ENCODE measurements at regions not wholly inside any gene's neighbourhood (a gene's known extent, or its start where the extent isn't known, plus 50 kb on each side); places are given as distances from the start of the nearest gene placed in this dataset.
A peak's percentile ranks its signal among the peaks of the same experiment; 100 is the strongest.

DNA sequence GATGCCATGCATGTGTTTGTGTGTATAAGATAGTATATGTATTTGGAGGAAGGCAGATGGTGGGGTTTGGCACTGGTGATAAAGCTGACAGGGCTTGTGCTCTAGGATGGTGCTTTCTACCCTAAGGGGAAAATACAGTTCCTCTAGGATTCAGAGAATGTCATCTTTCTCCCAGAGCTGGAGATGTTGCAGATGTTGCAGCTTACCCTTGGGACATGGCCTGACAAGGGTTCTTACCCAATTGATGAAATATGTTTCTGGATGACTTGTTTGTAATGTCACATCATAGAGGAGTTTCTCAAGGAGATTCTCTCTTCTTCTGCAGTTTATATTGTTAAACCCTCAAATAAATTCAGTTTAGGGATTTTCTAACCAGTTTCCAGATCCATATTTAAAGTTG lies 52.5 kb upstream of the PITX2 start:
- Histone ChIP-seq H3K36me3 (ENCODE audit: control insufficient read depth, insufficient read depth, low read length) (no peaks in the 10 kb centered on the region), H3K27me3 (ENCODE audit: control insufficient read depth, insufficient read depth, low read length) (no peaks in the 10 kb centered on the region), H3K4me3 (ENCODE audit: low read length) (no peak overlapping the region), H3K27ac (ENCODE audit: low read length) (no peak overlapping the region), H3K9me3 (replicated peaks; ENCODE audit: control insufficient read depth, low read depth, low read length) (no peaks in the 10 kb centered on the region), H3K4me1 (ENCODE audit: control insufficient read depth, insufficient read depth, low read length) (no peaks in the 10 kb centered on the region)
- DNase-seq: no peak

DNA sequence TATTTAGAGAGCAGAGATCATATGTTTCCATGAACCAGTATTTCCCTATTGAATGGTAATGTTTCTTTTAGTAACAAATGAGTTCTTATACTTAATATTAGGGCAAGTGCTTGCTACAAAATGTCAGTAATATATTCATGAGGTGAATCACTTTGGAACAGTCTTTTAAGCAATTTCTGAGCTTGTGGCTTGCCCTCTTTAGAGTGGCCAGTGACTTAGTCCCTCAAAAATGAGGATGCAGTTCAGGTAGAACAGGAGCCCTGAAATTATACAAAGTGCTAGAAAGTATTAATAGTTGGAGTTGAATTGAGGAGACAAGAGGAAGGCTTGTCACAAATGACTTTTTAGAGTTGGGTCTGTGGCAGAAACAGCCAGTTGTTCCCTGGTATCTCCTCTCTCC lies 53.4 kb upstream of the PITX2 start:
- no peaks in the 10 kb centered on the region for H3K36me3 ChIP-seq (ENCODE audit: control insufficient read depth, insufficient read depth, low read length)
- no peak overlapping the region for H3K4me3 ChIP-seq (ENCODE audit: low read length)
- no peak overlapping the region for H3K27ac ChIP-seq (ENCODE audit: low read length)
- H3K27me3 ChIP-seq (ENCODE audit: control insufficient read depth, insufficient read depth, low read length): no peaks in the 10 kb centered on the region
- DNase-seq: no peak
- no peaks in the 10 kb centered on the region for H3K4me1 ChIP-seq (ENCODE audit: control insufficient read depth, insufficient read depth, low read length)
- no peaks in the 10 kb centered on the region for H3K9me3 ChIP-seq (replicated peaks; ENCODE audit: control insufficient read depth, low read depth, low read length)

DNA sequence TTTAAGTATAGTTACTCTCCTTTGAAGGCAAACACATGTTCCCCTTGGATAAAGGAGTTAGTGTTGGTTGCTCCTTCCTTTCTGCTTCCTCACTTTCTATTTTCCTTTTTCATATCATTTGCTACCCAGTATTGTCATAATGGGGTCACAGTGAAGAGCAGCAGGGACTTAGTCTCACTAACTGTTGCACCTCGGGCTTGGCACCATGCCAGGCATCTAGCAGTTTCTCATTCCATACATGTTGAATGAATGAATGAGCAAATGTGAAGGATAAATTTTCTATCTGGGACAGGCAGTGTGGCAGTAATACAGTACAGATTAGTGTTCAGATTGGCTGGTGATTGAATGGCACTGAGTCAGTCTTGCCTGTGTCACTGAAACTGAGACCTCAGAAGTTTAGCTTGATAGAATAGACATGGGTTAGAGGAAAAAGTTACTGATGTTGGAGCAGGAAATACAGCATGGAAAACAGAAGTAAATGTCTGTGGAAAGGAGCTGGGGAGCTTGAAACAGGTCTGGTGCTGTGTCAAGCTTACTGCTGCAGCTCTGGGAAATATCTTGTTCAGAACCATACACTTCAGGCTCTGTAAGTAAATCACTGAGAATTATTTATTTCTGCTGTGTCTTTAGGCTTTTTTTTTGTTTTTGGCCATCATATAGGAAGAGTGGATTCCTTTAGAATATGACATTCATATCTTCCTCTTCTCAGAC lies 55.8 kb upstream of the PITX2 start:
- Histone ChIP-seq H3K27ac (ENCODE audit: low read length) (no peak overlapping the region), H3K27me3 (ENCODE audit: control insufficient read depth, insufficient read depth, low read length) (no peaks in the 10 kb centered on the region), H3K36me3 (ENCODE audit: control insufficient read depth, insufficient read depth, low read length) (no peaks in the 10 kb centered on the region), H3K9me3 (replicated peaks; ENCODE audit: control insufficient read depth, low read depth, low read length) (no peaks in the 10 kb centered on the region), H3K4me3 (ENCODE audit: low read length) (no peak overlapping the region), H3K4me1 (ENCODE audit: control insufficient read depth, insufficient read depth, low read length) (no peaks in the 10 kb centered on the region)
- DNase-seq: no peak
- no CpG with 5 or more reads among the region's 1 CpG for WGBS (ENCODE audit: insufficient coverage)

- DNase-seq: no peak
- 64% methylated on average over 3 of the region's 4 CpGs for WGBS (ENCODE audit: insufficient coverage)
- Histone ChIP-seq H3K27me3 (ENCODE audit: control insufficient read depth, insufficient read depth, low read length) (no peaks in the 10 kb centered on the region), H3K9me3 (replicated peaks; ENCODE audit: control insufficient read depth, low read depth, low read length) (no peaks in the 10 kb centered on the region), H3K36me3 (ENCODE audit: control insufficient read depth, insufficient read depth, low read length) (no peaks in the 10 kb centered on the region), H3K27ac (ENCODE audit: low read length) (no peak overlapping the region), H3K4me3 (ENCODE audit: low read length) (no peak overlapping the region), H3K4me1 (ENCODE audit: control insufficient read depth, insufficient read depth, low read length) (no peaks in the 10 kb centered on the region)
Measured at GRCh38 chr4:110680265-110680664, 57.4 kb upstream of the PITX2 start.

GRCh38 chr4:110681381-110681780 lies 58.5 kb upstream of the PITX2 start:
- WGBS (ENCODE audit: insufficient coverage): no CpG with 5 or more reads among the region's 1 CpG
- Histone ChIP-seq H3K27me3 (ENCODE audit: control insufficient read depth, insufficient read depth, low read length) (no peaks in the 10 kb centered on the region), H3K27ac (ENCODE audit: low read length) (no peak overlapping the region), H3K4me1 (ENCODE audit: control insufficient read depth, insufficient read depth, low read length) (no peaks in the 10 kb centered on the region), H3K9me3 (replicated peaks; ENCODE audit: control insufficient read depth, low read depth, low read length) (no peaks in the 10 kb centered on the region), H3K4me3 (ENCODE audit: low read length) (no peak overlapping the region), H3K36me3 (ENCODE audit: control insufficient read depth, insufficient read depth, low read length) (no peaks in the 10 kb centered on the region)
- DNase-seq: no peak

- no CpG with 5 or more reads among the region's 1 CpG for WGBS (ENCODE audit: insufficient coverage)
- no peaks in the 10 kb centered on the region for H3K9me3 ChIP-seq (replicated peaks; ENCODE audit: control insufficient read depth, low read depth, low read length)
- no peaks in the 10 kb centered on the region for H3K27me3 ChIP-seq (ENCODE audit: control insufficient read depth, insufficient read depth, low read length)
- DNase-seq: peak; percentile 84
- H3K4me3 ChIP-seq (ENCODE audit: low read length): no peak overlapping the region
- no peaks in the 10 kb centered on the region for H3K4me1 ChIP-seq (ENCODE audit: control insufficient read depth, insufficient read depth, low read length)
- no peak overlapping the region for H3K27ac ChIP-seq (ENCODE audit: low read length)
- H3K36me3 ChIP-seq (ENCODE audit: control insufficient read depth, insufficient read depth, low read length): no peaks in the 10 kb centered on the region
Measured at GRCh38 chr4:110682311-110682710, 59.4 kb upstream of the PITX2 start.

DNA sequence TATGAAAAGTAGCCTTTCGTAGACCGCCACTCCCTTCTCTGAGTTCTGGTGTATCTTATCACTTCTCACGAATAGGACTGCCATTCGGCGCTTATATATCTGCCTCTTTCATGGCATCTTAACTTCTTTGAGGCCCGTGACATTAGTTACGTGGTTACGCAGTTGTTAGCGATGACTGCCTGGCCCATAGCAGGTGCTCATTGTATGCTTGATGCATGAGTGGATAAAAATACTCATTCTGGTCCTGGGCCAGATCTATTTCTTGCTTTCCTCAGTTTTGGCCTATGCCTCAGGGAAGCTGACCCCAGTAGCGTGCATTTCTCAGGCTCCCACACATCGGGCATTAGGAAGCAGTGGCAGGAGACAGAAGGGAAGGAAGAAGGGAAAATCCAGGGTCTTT lies 60.7 kb upstream of the PITX2 start:
- H3K27ac ChIP-seq (ENCODE audit: low read length): no peak overlapping the region
- H3K27me3 ChIP-seq (ENCODE audit: control insufficient read depth, insufficient read depth, low read length): no peaks in the 10 kb centered on the region
- no peaks in the 10 kb centered on the region for H3K36me3 ChIP-seq (ENCODE audit: control insufficient read depth, insufficient read depth, low read length)
- no peaks in the 10 kb centered on the region for H3K4me1 ChIP-seq (ENCODE audit: control insufficient read depth, insufficient read depth, low read length)
- WGBS (ENCODE audit: insufficient coverage): 100% methylated on average over 2 of the region's 11 CpGs
- DNase-seq: peak; percentile 41
- no peaks in the 10 kb centered on the region for H3K9me3 ChIP-seq (replicated peaks; ENCODE audit: control insufficient read depth, low read depth, low read length)
- no peak overlapping the region for H3K4me3 ChIP-seq (ENCODE audit: low read length)

- no peak for DNase-seq
- H3K4me1 ChIP-seq (ENCODE audit: control insufficient read depth, insufficient read depth, low read length): no peaks in the 10 kb centered on the region
- no peak overlapping the region for H3K27ac ChIP-seq (ENCODE audit: low read length)
- H3K27me3 ChIP-seq (ENCODE audit: control insufficient read depth, insufficient read depth, low read length): no peaks in the 10 kb centered on the region
- no peaks in the 10 kb centered on the region for H3K36me3 ChIP-seq (ENCODE audit: control insufficient read depth, insufficient read depth, low read length)
- H3K9me3 ChIP-seq (replicated peaks; ENCODE audit: control insufficient read depth, low read depth, low read length): no peaks in the 10 kb centered on the region
- no peak overlapping the region for H3K4me3 ChIP-seq (ENCODE audit: low read length)
- WGBS (ENCODE audit: insufficient coverage): 93% methylated on average over 4 of the region's 6 CpGs
Measured at GRCh38 chr4:110702326-110702725, 79.4 kb upstream of the PITX2 start.

DNA sequence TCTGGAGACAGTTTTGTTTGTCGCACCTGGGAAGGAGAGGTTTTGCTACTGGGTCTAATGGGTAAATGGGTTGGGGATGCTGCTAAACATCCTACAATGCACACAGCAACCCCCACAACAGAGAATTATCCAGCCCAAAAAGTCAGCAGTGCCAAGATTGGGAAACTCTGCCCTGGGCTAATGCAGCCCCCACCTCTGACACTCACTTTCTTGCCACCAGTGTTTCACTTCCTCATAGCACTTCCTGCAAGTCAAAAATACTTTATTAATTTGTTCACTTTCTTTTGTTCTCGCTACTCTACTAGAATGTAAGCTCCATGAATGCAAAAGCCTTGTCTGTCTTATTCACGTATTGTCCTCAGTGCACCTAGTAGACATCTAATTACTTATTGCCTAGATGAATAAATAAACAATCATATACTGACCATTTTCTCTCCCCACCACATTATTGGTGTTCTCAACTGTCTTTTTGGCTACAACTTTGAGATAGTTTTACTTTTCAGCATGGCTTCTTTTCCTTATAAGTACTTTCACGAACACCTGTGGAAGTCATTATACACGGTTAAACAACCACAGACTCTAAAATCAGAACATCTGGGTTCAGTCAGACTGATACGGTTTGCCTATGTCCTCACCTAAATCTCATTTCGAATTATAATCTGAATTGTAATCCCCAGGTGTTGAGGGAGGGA lies 82.0 kb upstream of the PITX2 start:
- Histone ChIP-seq H3K36me3 (ENCODE audit: control insufficient read depth, insufficient read depth, low read length) (no peaks in the 10 kb centered on the region), H3K27me3 (ENCODE audit: control insufficient read depth, insufficient read depth, low read length) (no peaks in the 10 kb centered on the region), H3K4me3 (ENCODE audit: low read length) (no peak overlapping the region), H3K27ac (ENCODE audit: low read length) (no peak overlapping the region), H3K9me3 (replicated peaks; ENCODE audit: control insufficient read depth, low read depth, low read length) (no peaks in the 10 kb centered on the region), H3K4me1 (ENCODE audit: control insufficient read depth, insufficient read depth, low read length) (no peaks in the 10 kb centered on the region)
- 33% methylated on average over 1 of the region's 7 CpGs for WGBS (ENCODE audit: insufficient coverage)
- peak; percentile 26 for DNase-seq

GRCh38 chr4:110705440-110705782 lies 82.5 kb upstream of the PITX2 start:
- no CpG with 5 or more reads among the region's 4 CpGs for WGBS (ENCODE audit: insufficient coverage)
- Histone ChIP-seq H3K4me3 (ENCODE audit: low read length) (no peak overlapping the region), H3K27ac (ENCODE audit: low read length) (no peak overlapping the region), H3K36me3 (ENCODE audit: control insufficient read depth, insufficient read depth, low read length) (no peaks in the 10 kb centered on the region), H3K4me1 (ENCODE audit: control insufficient read depth, insufficient read depth, low read length) (no peaks in the 10 kb centered on the region), H3K27me3 (ENCODE audit: control insufficient read depth, insufficient read depth, low read length) (no peaks in the 10 kb centered on the region), H3K9me3 (replicated peaks; ENCODE audit: control insufficient read depth, low read depth, low read length) (no peaks in the 10 kb centered on the region)
- DNase-seq: no peak

DNA sequence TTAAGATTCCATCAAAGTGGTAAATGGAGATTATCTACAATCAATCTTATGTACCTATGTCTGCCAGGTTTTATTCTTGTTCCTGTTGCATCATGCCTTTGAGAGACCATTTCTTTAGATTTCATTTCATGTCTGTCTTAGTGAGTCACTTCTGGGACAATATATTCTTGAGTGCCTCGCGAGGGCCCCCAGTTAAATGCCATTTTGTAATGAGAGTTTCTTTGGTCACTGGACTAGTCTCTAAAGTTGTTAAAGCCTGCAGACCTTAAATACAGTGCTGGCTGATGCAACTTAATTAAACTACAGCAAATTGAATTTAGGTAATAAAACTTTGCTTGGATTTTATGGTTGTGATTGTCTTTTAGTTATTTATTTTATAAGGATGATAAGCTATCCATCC lies 87.2 kb upstream of the PITX2 start:
- no peaks in the 10 kb centered on the region for H3K36me3 ChIP-seq (ENCODE audit: control insufficient read depth, insufficient read depth, low read length)
- H3K9me3 ChIP-seq (replicated peaks; ENCODE audit: control insufficient read depth, low read depth, low read length): no peaks in the 10 kb centered on the region
- no CpG with 5 or more reads among the region's 2 CpGs for WGBS (ENCODE audit: insufficient coverage)
- H3K4me3 ChIP-seq (ENCODE audit: low read length): no peak overlapping the region
- H3K27me3 ChIP-seq (ENCODE audit: control insufficient read depth, insufficient read depth, low read length): no peaks in the 10 kb centered on the region
- H3K27ac ChIP-seq (ENCODE audit: low read length): no peak overlapping the region
- H3K4me1 ChIP-seq (ENCODE audit: control insufficient read depth, insufficient read depth, low read length): no peaks in the 10 kb centered on the region
- DNase-seq: no peak
